OCI-LY7 (cell line): ENCODE measurements at regions not wholly inside any gene's neighbourhood (a gene's known extent, or its start where the extent isn't known, plus 50 kb on each side); places are given as distances from the start of the nearest gene placed in this dataset.

Source experiments
- BruUV-seq: library from RNA; stranded (reverse); fragments of 400-500 nt; replicated peaks from 2 replicates; lab custom pipeline; 2021; lab: Mats Ljungman, UMichigan
- CTCF ChIA-PET: fragments of 300-600 bp; sonication (Branson Sonifier 250); formaldehyde crosslinking; loops from one replicate; lab custom pipeline; 2022; ENCODE audit warnings: antibody characterized with exemption; ENCODE audit not compliant: unreplicated experiment; lab: Charles Lee
- POLR2A ChIA-PET: fragments of 300-600 bp; sonication (Branson Sonifier 250); formaldehyde crosslinking; loops from one replicate; lab custom pipeline; 2022; ENCODE audit warnings: antibody characterized with exemption; lab: Charles Lee
- DNase-seq: peaks from one replicate; pipeline ENCODE4 v3.0.0-alpha.2; 2015; ENCODE audit warnings: low spot score
- H2AFZ ChIP-seq: fragments of 200-600 bp; sonication (generic), shearing (Covaris generic); 2 replicates; pipeline ENCODE4 v1.6.1; 2014; ENCODE audit warnings: mild to moderate bottlenecking, antibody characterized with exemption, low read length, moderate library complexity
- H3K27ac ChIP-seq: fragments of 200-600 bp; sonication (generic); 2 replicates; pipeline ENCODE4 v1.5.1; 2014; ENCODE audit warnings: mixed run types, low read depth, mild to moderate bottlenecking, moderate library complexity, low read length, inconsistent platforms; ENCODE audit not compliant: poor library complexity, severe bottlenecking
- H3K36me3 ChIP-seq: fragments of 200-600 bp; sonication (generic); 2 replicates; pipeline ENCODE4 v1.6.1; 2014; ENCODE audit warnings: mild to moderate bottlenecking, antibody characterized with exemption, low read length, moderate library complexity, mixed read lengths; ENCODE audit not compliant: insufficient read depth
- H3K4me1 ChIP-seq: fragments of 200-600 bp; sonication (generic); 2 replicates; pipeline ENCODE4 v1.5.1; 2014; ENCODE audit warnings: mild to moderate bottlenecking, low read length; ENCODE audit not compliant: insufficient read depth, poor library complexity, severe bottlenecking
- H3K4me2 ChIP-seq: fragments of 200-600 bp; sonication (generic); 2 replicates; pipeline ENCODE4 v1.6.1; 2014; ENCODE audit warnings: mild to moderate bottlenecking, low read length
- H3K4me3 ChIP-seq: fragments of 200-600 bp; sonication (generic); 2 replicates; pipeline ENCODE4 v1.5.1; 2014; ENCODE audit warnings: mild to moderate bottlenecking, low read depth, low read length; ENCODE audit not compliant: poor library complexity, severe bottlenecking
- H3K79me2 ChIP-seq: fragments of 200-600 bp; sonication (generic); 2 replicates; pipeline ENCODE4 v1.6.1; 2016; ENCODE audit warnings: low read depth, mild to moderate bottlenecking, low read length, moderate library complexity, mixed read lengths; ENCODE audit not compliant: insufficient read depth
- H3K9me2 ChIP-seq: fragments of 200-600 bp; sonication (generic); 2 replicates; pipeline ENCODE4 v1.6.1; 2016; ENCODE audit warnings: mild to moderate bottlenecking, low read length, mixed read lengths; ENCODE audit not compliant: insufficient read depth
- H3K9me3 ChIP-seq: fragments of 200-600 bp; sonication (generic); 2 replicates; pipeline ENCODE4 v1.6.1; 2014; ENCODE audit warnings: mild to moderate bottlenecking, mixed run types, low read length, mixed read lengths
- H4K20me1 ChIP-seq: fragments of 200-600 bp; sonication (generic); 2 replicates; pipeline ENCODE4 v1.6.1; 2014; ENCODE audit warnings: mild to moderate bottlenecking, antibody characterized with exemption, low read length, moderate library complexity, mixed read lengths; ENCODE audit not compliant: insufficient read depth
- CTCF ChIP-seq: fragments of 200-600 bp; sonication (generic); conservative IDR thresholded peaks from 2 replicates; pipeline ENCODE4 v1.5.1; 2014; ENCODE audit warnings: mild to moderate bottlenecking, antibody characterized with exemption, low read length, moderate library complexity, mixed read lengths
- EZH2phosphoT487 ChIP-seq: fragments of 200-600 bp; sonication (generic); IDR thresholded peaks from 2 replicates; pipeline ENCODE4 v1.6.1; 2018; ENCODE audit warnings: low read depth, borderline replicate concordance, mild to moderate bottlenecking, mixed run types, antibody characterized with exemption, low read length, moderate library complexity, mixed read lengths
- intact Hi-C: fragments of 100-400 bp; cut with micrococcal nuclease; formaldehyde crosslinking; loops from one replicate; pipeline ENCODE4 v1.10.0; 2022; ENCODE audit not compliant: unreplicated experiment

- no TSS peak for BruUV-seq
- H3K4me2 ChIP-seq = no peak overlapping the region
- intact Hi-C loops = no loop called here
- no peak overlapping the region for H2AFZ ChIP-seq
- H3K36me3 ChIP-seq = no peaks in the 10 kb centered on the region
- H3K4me3 ChIP-seq = no peak overlapping the region
- no peak overlapping the region for H3K27ac ChIP-seq
- ChIA-PET CTCF (no interaction called here), POLR2A (interaction anchor here (0.6 to 1.6 kb wide), 5 partner anchors 16 to 502 kb away, joined by 3 to 7 read pairs (median 3); no protein-coding TSS in a partner anchor)
- no peak for DNase-seq
- H4K20me1 ChIP-seq = no peaks in the 10 kb centered on the region
- H3K9me2 ChIP-seq = no peaks in the 10 kb centered on the region
- H3K79me2 ChIP-seq = no peaks in the 10 kb centered on the region
- H3K4me1 ChIP-seq = peaks cover 18% of the 10 kb centered on the region
- no peak for TF ChIP-seq CTCF
- TF ChIP-seq EZH2phosphoT487 = no peak
- peaks cover 10% of the 10 kb centered on the region; the same call in 1 of the 2 replicates for H3K9me3 ChIP-seq
Observed at GRCh38 chr10:44017483-44018145, 367.3 kb downstream of the CXCL12 start.

- no peaks in the 10 kb centered on the region for H4K20me1 ChIP-seq
- no peak overlapping the region for H3K4me3 ChIP-seq
- BruUV-seq = no TSS peak
- no peak for DNase-seq
- peaks cover 26% of the 10 kb centered on the region for H3K4me1 ChIP-seq
- H3K9me2 ChIP-seq = no peaks in the 10 kb centered on the region
- no peak for TF ChIP-seq EZH2phosphoT487
- TF ChIP-seq CTCF = no peak
- ChIA-PET POLR2A (interaction anchor here (0.6 to 1.1 kb wide), 4 partner anchors 11 to 501 kb away, joined by 3 to 4 read pairs (median 3); no protein-coding TSS in a partner anchor), CTCF (no interaction called here)
- H3K79me2 ChIP-seq = no peaks in the 10 kb centered on the region
- peaks cover 10% of the 10 kb centered on the region; the same call in 1 of the 2 replicates for H3K9me3 ChIP-seq
- intact Hi-C loops = no loop called here
- H2AFZ ChIP-seq = no peak overlapping the region
- H3K4me2 ChIP-seq = no peak overlapping the region
- H3K36me3 ChIP-seq = no peaks in the 10 kb centered on the region
- H3K27ac ChIP-seq = no peak overlapping the region
Observed at GRCh38 chr10:44016589-44017482, 368.1 kb downstream of the CXCL12 start.
